PC-3 (cell line): ENCODE measurements at regions not wholly inside any gene's neighbourhood (a gene's known extent, or its start where the extent isn't known, plus 50 kb on each side); places are given as distances from the start of the nearest gene placed in this dataset.

Experiments
- ATAC-seq: fragments of 200-7000 bp; cut with Tn5 transposase; 2 replicates; pipeline ENCODE4 v1.9.1; 2020; ENCODE audit warnings: mild to moderate bottlenecking, moderate library complexity
- BruUV-seq: library from RNA; stranded (reverse); fragments of 400-500 nt; replicated peaks from 2 replicates; lab custom pipeline; 2021; lab: Mats Ljungman, UMichigan
- CTCF ChIA-PET: fragments of 300-600 bp; sonication (Branson Sonifier 250); formaldehyde crosslinking; loops from one replicate; lab custom pipeline; 2022; ENCODE audit warnings: antibody characterized with exemption; lab: Charles Lee
- POLR2A ChIA-PET: fragments of 300-600 bp; sonication (Branson Sonifier 250); formaldehyde crosslinking; loops from one replicate; lab custom pipeline; 2022; ENCODE audit warnings: antibody characterized with exemption; ENCODE audit not compliant: unreplicated experiment; lab: Charles Lee
- DNase-seq: peaks from one replicate; pipeline ENCODE4 v3.0.0-alpha.2; 2015
- H2AFZ ChIP-seq: fragments of 300-600 bp; sonication (generic); 2 replicates; pipeline ENCODE4 v1.6.0; 2016; ENCODE audit warnings: antibody characterized with exemption, low read length
- H3F3A ChIP-seq: fragments of 300-600 bp; sonication (generic); one replicate; pipeline ENCODE4 v1.6.0; 2017; ENCODE audit warnings: antibody characterized with exemption, low read length, control low read depth, mild to moderate bottlenecking; ENCODE audit not compliant: unreplicated experiment
- H3K27ac ChIP-seq: fragments of 300-600 bp; sonication (generic); 2 replicates; pipeline ENCODE4 v1.5.1; 2016; ENCODE audit warnings: mild to moderate bottlenecking, low read length
- H3K27me3 ChIP-seq: fragments of 300-600 bp; sonication (generic); 2 replicates; pipeline ENCODE4 v1.6.1; 2016; ENCODE audit warnings: low read length, mixed read lengths
- H3K36me3 ChIP-seq: fragments of 300-600 bp; sonication (generic); 2 replicates; pipeline ENCODE4 v1.6.1; 2016; ENCODE audit warnings: low read depth, mixed run types, low read length, mixed read lengths
- H3K4me1 ChIP-seq: fragments of 300-600 bp; sonication (generic); 2 replicates; pipeline ENCODE4 v1.5.1; 2016; ENCODE audit warnings: low read length; ENCODE audit not compliant: insufficient read depth
- H3K4me2 ChIP-seq: fragments of 300-600 bp; sonication (generic); 2 replicates; pipeline ENCODE4 v1.6.0; 2016; ENCODE audit warnings: low read length
- H3K4me3 ChIP-seq: fragments of 300-600 bp; sonication (generic); 2 replicates; pipeline ENCODE4 v1.5.1; 2016; ENCODE audit warnings: mild to moderate bottlenecking, low read length, mixed read lengths
- H3K79me2 ChIP-seq: fragments of 300-600 bp; sonication (generic); 2 replicates; pipeline ENCODE4 v1.6.1; 2017; ENCODE audit warnings: low read length, mixed read lengths
- H3K9ac ChIP-seq: fragments of 300-600 bp; sonication (generic); 2 replicates; pipeline ENCODE4 v1.6.0; 2016; ENCODE audit warnings: mild to moderate bottlenecking, low read length
- H3K9me2 ChIP-seq: fragments of 300-600 bp; sonication (generic); replicated peaks from 2 replicates; pipeline ENCODE4 v1.6.1; 2016; ENCODE audit warnings: mixed run types, low read length, mixed read lengths
- H3K9me3 ChIP-seq: fragments of 300-600 bp; sonication (generic); 2 replicates; pipeline ENCODE4 v1.6.1; 2016; ENCODE audit warnings: low read length, mixed read lengths
- H4K20me1 ChIP-seq: fragments of 300-600 bp; sonication (generic); 2 replicates; pipeline ENCODE4 v1.6.1; 2016; ENCODE audit warnings: low read length, mixed read lengths
- EZH2 ChIP-seq: fragments of 300-600 bp; sonication (generic); IDR thresholded peaks from one replicate; pipeline ENCODE4 v1.6.1; 2017; ENCODE audit warnings: antibody characterized with exemption, mild to moderate bottlenecking, low read length; ENCODE audit not compliant: unreplicated experiment
- EZH2phosphoT487 ChIP-seq: fragments of 300-600 bp; sonication (generic); IDR thresholded peaks from 2 replicates; pipeline ENCODE4 v1.6.1; 2018; ENCODE audit warnings: mild to moderate bottlenecking, antibody characterized with exemption, low read length, borderline replicate concordance
- intact Hi-C: fragments of 100-400 bp; cut with micrococcal nuclease; formaldehyde crosslinking; loops from 2 replicates; pipeline ENCODE4 v1.9.0; 2023
- TF ChIP-seq, protein P1 (sequence below): fragments of 300-600 bp; sonication (generic); conservative IDR thresholded peaks from 2 replicates; pipeline ENCODE4 v1.5.1; 2017; ENCODE audit warnings: antibody characterized with exemption, low read depth, mild to moderate bottlenecking, low read length

DNA sequence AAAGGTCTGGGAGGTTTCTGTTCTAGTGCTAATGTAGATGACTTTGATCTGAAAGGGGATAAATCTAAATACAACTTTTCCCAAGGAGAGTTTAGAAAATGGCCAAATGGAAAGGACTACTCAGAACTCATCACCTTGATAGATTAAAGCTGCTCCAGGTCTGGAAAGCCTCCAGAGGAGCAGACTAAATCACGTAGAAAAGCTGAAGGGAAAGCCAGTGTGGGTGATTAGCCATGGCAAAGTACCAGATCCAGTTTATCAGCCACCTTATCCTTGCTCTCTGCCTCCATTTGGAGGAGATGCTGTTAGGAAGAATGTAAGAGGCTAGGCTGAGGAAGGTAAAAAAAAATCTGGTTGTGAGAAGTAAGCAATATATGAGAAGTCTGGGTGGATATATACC, 120.7 kb upstream of the RAI14 start:
- no TSS peak for BruUV-seq
- H3K4me3 ChIP-seq: no peak overlapping the region
- TF ChIP-seq EZH2phosphoT487: no peak
- no peak for TF ChIP-seq EZH2
- TF ChIP-seq, protein P1, sequence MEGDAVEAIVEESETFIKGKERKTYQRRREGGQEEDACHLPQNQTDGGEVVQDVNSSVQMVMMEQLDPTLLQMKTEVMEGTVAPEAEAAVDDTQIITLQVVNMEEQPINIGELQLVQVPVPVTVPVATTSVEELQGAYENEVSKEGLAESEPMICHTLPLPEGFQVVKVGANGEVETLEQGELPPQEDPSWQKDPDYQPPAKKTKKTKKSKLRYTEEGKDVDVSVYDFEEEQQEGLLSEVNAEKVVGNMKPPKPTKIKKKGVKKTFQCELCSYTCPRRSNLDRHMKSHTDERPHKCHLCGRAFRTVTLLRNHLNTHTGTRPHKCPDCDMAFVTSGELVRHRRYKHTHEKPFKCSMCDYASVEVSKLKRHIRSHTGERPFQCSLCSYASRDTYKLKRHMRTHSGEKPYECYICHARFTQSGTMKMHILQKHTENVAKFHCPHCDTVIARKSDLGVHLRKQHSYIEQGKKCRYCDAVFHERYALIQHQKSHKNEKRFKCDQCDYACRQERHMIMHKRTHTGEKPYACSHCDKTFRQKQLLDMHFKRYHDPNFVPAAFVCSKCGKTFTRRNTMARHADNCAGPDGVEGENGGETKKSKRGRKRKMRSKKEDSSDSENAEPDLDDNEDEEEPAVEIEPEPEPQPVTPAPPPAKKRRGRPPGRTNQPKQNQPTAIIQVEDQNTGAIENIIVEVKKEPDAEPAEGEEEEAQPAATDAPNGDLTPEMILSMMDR: no peak
- H3K27me3 ChIP-seq: no peaks in the 10 kb centered on the region
- DNase-seq: no peak
- intact Hi-C loops: loop anchor here (5.0 kb wide), 1 partner anchor 122 kb away; the partner anchor contains the start of gene RAI14
- H3K9me3 ChIP-seq: no peaks in the 10 kb centered on the region
- H4K20me1 ChIP-seq: no peaks in the 10 kb centered on the region
- H3K36me3 ChIP-seq: no peaks in the 10 kb centered on the region
- H3K9ac ChIP-seq: peak overlapping the region; percentile 65
- no peaks in the 10 kb centered on the region for H3K79me2 ChIP-seq
- H3K9me2 ChIP-seq: 0 out of 2 replicates have a peak, but pooled peaks cover 3% of the 10 kb centered on the region
- peaks cover 40% of the 10 kb centered on the region for H3K4me1 ChIP-seq
- ChIA-PET CTCF (no interaction called here), POLR2A (interaction anchor here (0.7 kb wide), 1 partner anchor 380 kb away, joined by 6 read pairs; the partner anchor contains the start of genes BRIX1 and RAD1)
- H3K4me2 ChIP-seq: peak overlapping the region; percentile 37
- ATAC-seq: no peak
- H3K27ac ChIP-seq: peak overlapping the region; percentile 91
- no peaks in the 10 kb centered on the region for H3F3A ChIP-seq
- H2AFZ ChIP-seq: no peak overlapping the region

DNA sequence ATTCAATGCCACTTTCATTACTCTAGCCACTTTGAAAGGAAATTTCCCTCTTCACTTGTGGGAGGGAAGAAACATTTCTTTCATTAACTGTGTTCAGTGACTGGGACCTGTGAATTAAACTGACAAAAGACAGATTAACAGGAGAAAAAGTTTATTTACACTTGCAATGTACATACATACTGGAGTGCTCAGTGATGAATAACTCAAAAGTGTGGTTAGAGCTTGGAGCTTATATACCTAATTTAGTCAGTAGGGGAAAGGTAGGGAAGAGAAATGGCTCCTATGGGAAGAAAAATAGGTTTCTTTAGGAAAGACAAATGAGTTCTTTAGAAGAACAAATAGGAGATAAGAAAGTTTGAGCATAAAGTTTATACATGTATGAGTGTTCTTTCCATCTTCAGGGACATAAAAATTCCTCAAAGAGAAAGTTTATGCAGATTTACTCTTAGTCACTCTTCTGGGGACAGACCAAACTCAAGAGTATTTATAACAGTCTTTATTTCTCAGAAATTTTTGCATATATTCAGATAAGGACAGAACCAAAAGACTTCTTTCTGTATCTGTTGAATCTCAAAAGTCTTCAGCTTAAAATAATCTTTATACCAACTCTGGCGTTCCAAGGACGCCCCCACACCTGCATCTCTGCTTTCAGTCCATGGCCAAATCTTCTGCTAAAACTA, 120.0 kb upstream of the RAI14 start:
- no peak for TF ChIP-seq EZH2
- TF ChIP-seq EZH2phosphoT487: no peak
- TF ChIP-seq, protein P1: no peak
- ATAC-seq (peak; percentile 81), DNase-seq (peak; percentile 68)
- ChIA-PET POLR2A (interaction anchor here (0.5 to 0.7 kb wide), 2 partner anchors 16 to 379 kb away, joined by 3 to 6 read pairs; partner anchors contain the start of genes BRIX1 and RAD1), CTCF (interaction anchor here (0.6 kb wide), 1 partner anchor 120 kb away, joined by 3 read pairs; the partner anchor contains the start of gene RAI14)
- H3K9me2 ChIP-seq: 0 out of 2 replicates have a peak, but pooled peaks cover 3% of the 10 kb centered on the region
- no peaks in the 10 kb centered on the region for H4K20me1 ChIP-seq
- peak overlapping the region; percentile 65 for H3K9ac ChIP-seq
- H3F3A ChIP-seq: no peaks in the 10 kb centered on the region
- H3K4me3 ChIP-seq: no peak overlapping the region; the same call in 1 of the 2 replicates
- no peaks in the 10 kb centered on the region for H3K27me3 ChIP-seq
- H3K4me2 ChIP-seq: peak overlapping the region; percentile 37
- H3K4me1 ChIP-seq: peaks cover 40% of the 10 kb centered on the region
- no peaks in the 10 kb centered on the region for H3K79me2 ChIP-seq
- intact Hi-C loops: loop anchor here (2.0 to 5.0 kb wide), 3 partner anchors 41 to 121 kb away; partner anchors contain the start of gene RAI14
- no peaks in the 10 kb centered on the region for H3K36me3 ChIP-seq
- peak overlapping the region; percentile 91 for H3K27ac ChIP-seq
- H3K9me3 ChIP-seq: no peaks in the 10 kb centered on the region
- BruUV-seq: no TSS peak
- H2AFZ ChIP-seq: no peak overlapping the region
